C1 segment of cervical spinal cord (tissue), 14 donors: ENCODE measurements at regions not wholly inside any gene's neighbourhood (a gene's known extent, or its start where the extent isn't known, plus 50 kb on each side); places are given as distances from the start of the nearest gene placed in this dataset.
"Not testable (repeated sequence)": the region's sequence is repeated elsewhere in the genome, so short reads cannot be mapped to it uniquely, and the experiment has no call there.

Source experiments
- DNase-seq, 14 donors: peaks; one replicate each; lab custom pipeline; 2025; lab: John Stamatoyannopoulos, UW

GRCh38 chr1:112818990-112819689 is 104.0 kb upstream of the PPM1J start:
- DNase-seq: no peak

DNA sequence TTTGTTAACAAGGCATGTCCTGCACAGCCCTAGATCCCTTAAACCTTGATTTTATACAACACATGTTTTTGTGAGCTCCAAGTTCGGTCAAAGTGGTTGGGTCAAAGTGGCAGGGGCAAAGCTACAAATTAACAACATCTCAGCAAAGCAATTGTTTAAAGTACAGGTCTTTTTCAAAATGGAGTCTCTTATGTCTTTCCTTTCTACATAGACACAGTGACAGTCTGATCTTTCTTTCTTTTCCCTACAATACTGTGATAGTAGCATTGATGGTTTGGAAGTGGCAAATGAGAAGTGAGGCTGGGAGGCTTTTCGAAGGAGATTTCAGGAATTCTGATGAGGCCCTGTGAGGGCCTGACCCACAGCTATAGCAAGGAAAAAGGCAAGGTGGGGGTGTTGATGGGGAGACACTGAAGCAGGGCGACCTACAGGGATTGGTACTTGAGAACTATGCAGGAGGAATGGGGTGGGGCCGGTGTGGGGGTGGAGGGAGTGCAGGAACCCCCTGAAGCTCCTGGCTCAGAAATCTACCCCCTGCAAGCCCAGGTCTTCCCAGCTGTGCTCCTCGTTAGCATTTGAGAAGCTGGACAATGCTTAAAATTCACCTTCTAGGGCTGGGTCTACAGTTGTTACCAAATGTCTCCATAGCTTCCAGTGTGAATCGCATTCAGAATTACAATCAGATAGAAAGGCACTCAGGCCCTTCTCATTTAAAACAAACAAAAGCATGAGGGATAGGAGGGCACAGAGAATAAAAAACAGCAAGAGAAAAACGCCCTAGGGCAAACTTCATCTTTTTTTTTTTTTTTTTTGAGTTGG is 102.6 kb upstream of the PPM1J start:
- DNase-seq: no peak

DNA sequence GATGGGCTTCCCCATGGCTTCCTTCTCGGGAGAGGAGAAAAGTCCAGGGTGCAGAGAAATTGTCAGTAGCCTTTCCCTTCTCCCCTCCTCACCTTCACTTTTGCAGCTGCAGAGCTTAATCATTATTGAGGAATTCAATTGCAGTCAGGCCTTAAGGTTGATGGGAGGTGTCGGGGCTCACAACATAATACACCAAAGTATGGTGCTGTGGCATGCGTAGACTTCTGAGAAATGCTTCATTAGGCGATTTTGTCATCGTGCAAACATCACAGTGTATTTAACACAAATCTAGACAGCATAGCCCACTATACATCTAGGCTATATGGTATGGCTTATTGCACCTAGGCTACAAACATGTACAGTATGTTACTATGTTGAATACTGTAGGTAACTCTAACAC is 100.2 kb upstream of the PPM1J start:
- no peak for DNase-seq

DNA sequence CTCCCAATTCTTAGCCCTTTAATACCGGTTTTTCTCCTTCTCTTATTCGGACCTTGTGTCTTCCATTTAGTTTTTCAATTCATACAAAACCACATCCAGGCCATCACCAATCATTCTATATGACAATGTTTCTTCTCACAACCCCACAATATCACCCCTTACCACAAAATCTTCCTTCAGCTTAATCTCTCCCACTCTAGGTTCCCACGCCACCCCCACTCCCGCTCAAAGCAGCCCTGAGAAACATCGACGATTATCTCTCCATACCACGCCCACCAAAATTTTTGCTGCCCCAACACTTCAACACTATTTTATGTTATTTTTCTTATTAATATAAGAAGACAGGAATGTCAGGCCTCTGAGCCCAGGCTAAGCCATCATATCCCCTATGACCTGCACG is 99.5 kb upstream of the PPM1J start:
- not testable (repeated sequence) for DNase-seq

GRCh38 chr1:112808861-112809684 is 93.9 kb upstream of the PPM1J start:
- peak in 13 of 14 donors; percentile 15 to 78 (median 59) for DNase-seq

DNA sequence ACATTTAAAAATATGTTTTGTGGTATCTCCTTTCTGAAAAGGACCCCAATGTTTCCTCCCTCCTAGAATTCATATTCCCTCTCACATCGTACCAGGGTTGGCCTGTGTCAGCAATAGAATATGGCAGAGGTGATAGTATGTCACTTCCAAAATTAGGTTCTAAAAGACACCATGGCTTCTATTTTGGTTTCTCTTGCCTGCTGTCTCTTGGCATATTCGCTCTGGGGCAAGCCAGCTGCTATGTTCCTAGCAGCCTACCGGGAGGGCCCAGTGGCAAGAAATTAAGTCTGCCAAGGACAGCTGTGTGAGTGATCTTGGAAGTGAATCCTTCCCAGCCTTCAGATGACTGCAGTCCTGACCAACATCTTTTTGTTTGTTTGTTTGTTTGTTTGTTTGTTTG is 92.9 kb upstream of the PPM1J start:
- no peak for DNase-seq

GRCh38 chr1:112807117-112807516 is 92.0 kb upstream of the PPM1J start:
- DNase-seq: no peak

GRCh38 chr1:112806090-112806642 is 91.0 kb upstream of the PPM1J start:
- DNase-seq: no peak

DNA sequence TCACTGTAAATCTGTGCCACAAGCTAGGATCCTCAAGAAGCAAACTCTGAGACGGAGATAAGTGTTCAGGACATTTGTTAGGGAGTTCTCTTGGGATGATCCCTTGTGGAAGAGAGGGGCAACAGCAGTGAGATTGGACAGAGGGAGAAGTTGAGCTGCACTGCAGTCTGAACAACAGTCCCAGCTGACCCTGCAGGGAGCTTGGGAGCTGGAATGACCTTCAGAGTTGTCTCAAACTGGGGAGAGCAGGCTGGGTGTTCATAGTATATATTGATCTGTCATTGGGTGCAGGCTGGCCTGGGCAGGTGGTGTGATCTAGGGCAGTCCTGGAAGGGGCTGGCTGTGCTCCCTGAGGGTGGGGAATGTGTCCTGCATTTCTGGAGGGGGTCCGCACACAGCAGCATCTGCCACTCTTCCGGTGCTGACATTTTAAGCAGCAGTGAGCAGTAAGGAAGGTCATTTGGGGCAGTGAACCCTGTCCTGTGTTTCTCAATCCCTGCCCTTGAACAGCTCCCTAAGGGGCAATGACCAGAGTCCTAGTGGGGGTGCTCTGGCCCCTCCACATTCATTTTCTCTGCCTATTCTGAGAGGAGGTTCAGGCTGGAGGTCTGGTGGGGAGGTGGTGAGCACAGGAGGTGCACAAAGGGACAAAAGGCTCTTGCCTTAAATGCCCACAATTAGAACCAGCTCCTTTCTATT is 90.2 kb upstream of the PPM1J start:
- DNase-seq: no peak

GRCh38 chr1:112803906-112804762 is 89.0 kb upstream of the PPM1J start:
- DNase-seq: peak in 13 of 14 donors; percentile 13 to 69 (median 44)

DNA sequence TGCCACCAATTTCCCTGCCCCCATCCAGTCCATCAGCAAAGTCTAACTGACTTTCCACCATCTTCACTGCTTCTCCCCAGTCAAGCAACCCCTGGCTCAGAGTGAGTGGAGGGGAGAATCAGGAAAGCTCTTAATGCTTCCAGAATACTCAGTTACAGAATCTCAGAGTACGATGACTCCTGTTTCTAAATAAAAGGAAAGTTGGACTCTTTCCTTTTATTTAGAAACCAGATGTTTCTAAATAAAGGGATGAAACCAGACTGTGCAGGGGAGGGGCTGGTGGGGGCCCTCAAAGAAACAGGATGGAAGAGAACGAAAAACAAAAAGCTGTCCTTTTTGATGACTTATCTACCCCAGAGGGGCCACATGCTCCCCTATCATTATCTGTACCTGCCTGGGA is 85.2 kb upstream of the PPM1J start:
- DNase-seq: no peak

GRCh38 chr1:112798292-112798691 is 83.2 kb upstream of the PPM1J start:
- no peak for DNase-seq

- no peak for DNase-seq
Observed at GRCh38 chr1:112797224-112797623, 82.1 kb upstream of the PPM1J start.

DNA sequence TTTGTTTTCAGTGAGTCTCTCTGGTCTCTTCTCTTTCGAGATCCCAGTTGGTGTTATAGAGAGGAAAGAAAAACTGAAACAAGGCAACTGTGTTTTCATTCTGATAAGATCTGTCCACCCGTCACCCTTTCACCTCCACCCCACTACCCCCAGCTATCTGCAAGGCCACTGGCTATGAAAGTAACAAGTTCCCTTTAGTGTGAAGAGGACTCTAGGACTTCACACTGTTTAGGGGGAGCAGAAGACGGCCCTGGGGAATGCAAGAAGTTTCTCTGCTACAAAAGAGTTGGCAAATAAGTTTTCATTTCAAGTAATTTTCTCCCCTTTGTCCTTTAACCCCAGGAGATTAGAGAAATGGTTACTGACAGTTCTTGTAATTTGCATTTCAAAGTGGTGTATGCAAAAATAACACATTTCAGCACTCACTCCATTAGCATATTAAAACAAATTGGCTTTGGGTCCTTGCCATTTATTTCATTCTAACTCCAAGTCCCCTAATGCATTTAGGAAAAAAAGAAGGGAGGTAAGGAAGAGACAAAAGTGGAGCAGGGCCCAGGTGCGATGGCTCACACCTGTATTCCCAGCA is 79.6 kb upstream of the PPM1J start:
- DNase-seq: no peak

- DNase-seq: no peak
Observed at GRCh38 chr1:112793631-112794565, 78.8 kb upstream of the PPM1J start.

- DNase-seq: no peak
Observed at GRCh38 chr1:112791723-112792104, 76.6 kb upstream of the PPM1J start.

- DNase-seq: no peak
Observed at GRCh38 chr1:112790920-112791722, 76.0 kb upstream of the PPM1J start.

- no peak for DNase-seq
Observed at GRCh38 chr1:112788561-112788960, 73.4 kb upstream of the PPM1J start.
